ENCODE measurements at regions not wholly inside any gene's neighbourhood (a gene's known extent, or its start where the extent isn't known, plus 50 kb on each side); places are given as distances from the start of the nearest gene placed in this dataset.
A peak's percentile ranks its signal among the peaks of the same experiment; 100 is the strongest.
"Not testable (repeated sequence)": the region's sequence is repeated elsewhere in the genome, so short reads cannot be mapped to it uniquely, and the experiment has no call there.

DNA sequence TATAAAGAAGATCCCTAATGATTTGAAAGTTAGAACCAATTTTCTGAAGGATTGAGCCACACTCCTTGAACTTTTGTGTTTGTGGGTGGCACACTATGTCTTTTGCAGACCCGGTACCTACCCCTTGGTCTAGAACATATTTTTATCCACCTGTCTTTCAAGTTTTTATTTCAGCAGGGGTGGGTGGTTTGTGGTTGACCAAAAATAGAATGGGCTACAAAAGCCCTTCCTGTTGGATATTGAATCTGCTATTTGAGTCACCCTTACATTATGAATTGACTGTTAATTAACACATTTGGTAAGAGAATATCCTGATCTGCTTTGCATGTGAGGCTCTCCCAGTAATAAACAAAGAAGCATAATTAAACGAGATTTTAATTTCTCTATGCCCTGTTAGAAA, 401.2 kb downstream of the POTEH start:
- DNase-seq, result not testable (repeated sequence)

GRCh38 chr22:16105121-16105520, 415.3 kb downstream of the POTEH start:
- DNase-seq, result not testable (repeated sequence)

DNA sequence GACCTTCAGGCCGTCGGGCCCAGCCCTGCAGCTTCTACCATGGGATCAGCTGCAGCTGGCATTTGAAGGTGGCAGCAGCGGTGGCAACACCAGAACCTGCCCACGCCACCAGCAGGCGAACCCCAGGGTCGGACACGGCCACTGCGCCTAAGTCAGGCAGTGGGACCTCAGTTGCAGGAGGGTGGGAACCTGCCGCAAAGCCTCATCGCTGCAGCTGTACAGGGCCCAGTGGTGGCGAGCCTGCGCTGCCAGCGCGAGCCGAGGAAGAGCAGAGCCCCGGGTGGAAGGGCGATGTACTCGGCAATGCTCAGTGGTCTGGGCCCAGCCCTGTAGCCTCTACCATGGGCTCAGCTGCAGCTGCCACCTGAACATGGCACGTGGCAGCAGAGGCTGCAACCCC, 441.6 kb downstream of the POTEH start:
- not testable (repeated sequence) for DNase-seq

DNA sequence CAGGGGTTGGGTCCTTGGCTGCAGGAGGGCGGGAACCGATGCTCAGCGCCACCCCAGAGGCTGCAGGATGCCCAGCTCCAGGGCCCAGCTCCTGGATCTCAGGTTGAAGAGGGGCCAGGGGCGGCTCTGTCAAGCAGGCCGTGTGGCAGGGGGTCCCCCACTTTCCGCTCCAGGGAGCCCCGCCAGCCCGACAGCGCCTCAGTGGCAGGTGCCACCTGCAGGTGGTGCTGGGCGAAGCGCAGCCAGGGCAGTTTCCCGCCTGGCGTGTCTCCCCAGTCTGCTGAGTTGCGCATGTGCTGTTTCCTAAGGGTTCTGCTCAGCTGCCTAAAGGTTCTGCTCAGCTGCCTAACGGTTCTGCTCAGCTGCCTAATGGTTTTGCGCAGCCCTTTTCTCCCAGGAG, 442.1 kb downstream of the POTEH start:
- DNase-seq, result no peak

DNA sequence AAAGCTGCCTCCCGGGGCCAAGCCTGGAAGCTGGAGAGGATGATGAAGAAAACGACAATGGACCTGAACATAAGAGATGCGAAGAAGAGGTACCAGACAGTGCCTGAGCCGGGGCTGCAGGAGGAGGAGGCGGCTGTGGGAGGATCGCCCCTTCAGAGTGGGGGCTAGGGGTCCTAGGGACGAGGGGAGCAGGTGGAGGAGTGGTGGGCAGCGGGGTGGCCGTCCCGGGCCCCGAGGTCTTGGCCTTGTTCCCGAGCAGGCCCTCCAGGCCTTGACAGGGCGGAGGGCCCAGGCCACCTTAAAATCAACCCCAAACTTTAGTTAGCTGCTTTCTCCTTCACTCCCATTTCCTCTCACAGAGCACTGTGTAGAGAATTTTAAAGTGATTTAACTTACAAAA, 442.8 kb downstream of the POTEH start:
- DNase-seq, result not testable (repeated sequence)

GRCh38 chr22:16146101-16146500, 446.5 kb downstream of the CCT8L2 start:
- DNase-seq, result not testable (repeated sequence)

DNA sequence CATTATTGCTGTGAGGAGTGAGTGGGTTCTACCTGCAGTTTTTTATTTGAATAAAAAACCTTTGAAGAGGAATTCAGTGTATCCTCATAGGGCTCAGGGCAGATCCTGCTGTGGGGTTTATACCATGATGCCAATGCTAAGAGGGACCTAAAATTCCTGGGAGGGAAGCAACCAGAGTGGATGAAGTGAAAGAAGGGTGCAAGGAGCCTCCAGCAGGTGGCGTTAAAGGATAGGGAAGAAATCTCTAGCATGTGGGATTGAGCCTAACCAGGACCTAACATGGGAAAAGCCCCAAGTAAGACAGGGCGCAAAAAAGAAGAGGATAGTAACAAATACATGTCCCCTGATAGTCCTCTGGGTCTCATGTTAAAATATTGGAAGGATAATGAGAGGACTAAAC, 445.7 kb downstream of the CCT8L2 start:
- peak in 15 of 51 donors; percentile 0 to 59 (median 14) for DNase-seq

- not testable (repeated sequence) for DNase-seq
Observed at GRCh38 chr22:16177287-16177686, 415.3 kb downstream of the CCT8L2 start.

- DNase-seq, result not testable (repeated sequence)
Observed at GRCh38 chr22:16183864-16184263, 408.7 kb downstream of the CCT8L2 start.
